Pancreas (tissue), 10 donors: ENCODE measurements at regions not wholly inside any gene's neighbourhood (a gene's known extent, or its start where the extent isn't known, plus 50 kb on each side); places are given as distances from the start of the nearest gene placed in this dataset.
A peak's percentile ranks its signal among the peaks of the same experiment; 100 is the strongest.
"Not testable (repeated sequence)": the region's sequence is repeated elsewhere in the genome, so short reads cannot be mapped to it uniquely, and the experiment has no call there.

Experiments
- ATAC-seq, 4 donors: fragments of 200-7000 bp; cut with Tn5 transposase; one replicate each; pipeline versions ENCODE4 v1.8.0 to v1.9.1; 2020; ENCODE audit warnings: mild to moderate bottlenecking in 4 of 4, moderate library complexity in 4 of 4
- DNase-seq, 6 donors: peaks; one replicate each; pipeline ENCODE4 v3.0.0-alpha.2; 2020
- FAIRE-seq: peaks from 2 replicates; lab custom pipeline; 2012; peaks lifted over from hg19 to GRCh38; lab: Jason Lieb, UNC
- H3K27ac ChIP-seq, 4 donors: fragments of 200-600 bp; sonication (generic); 1 replicate in 3 of 4; 2 replicates in 1 of 4; pipeline versions ENCODE4 v1.5.0 to v1.8.0; 2020
- H3K27me3 ChIP-seq, 4 donors: fragments of 200-600 bp; one replicate each; pipeline ENCODE4 v1.8.0; 2021
- H3K36me3 ChIP-seq, 3 donors: fragments of 200-600 bp; sonication (generic) in 1 of 3; one replicate each; pipeline versions ENCODE4 v1.5.0 to v1.8.0; 2020 to 2021
- H3K4me1 ChIP-seq, 3 donors: fragments of 200-600 bp; one replicate each; pipeline ENCODE4 v1.8.0; 2021
- H3K4me3 ChIP-seq, 4 donors: fragments of 200-600 bp; sonication (generic) in 2 of 4; one replicate each; pipeline versions ENCODE4 v1.5.0 to v1.8.0; 2020 to 2021
- H3K9me3 ChIP-seq, 4 donors: fragments of 200-600 bp; one replicate each; pipeline ENCODE4 v1.8.0; 2021
- CTCF ChIP-seq, 4 donors: fragments of 200-600 bp; sonication (generic) in 3 of 4; IDR thresholded peaks; one replicate each; pipeline versions ENCODE4 v1.5.0 to v1.8.0; 2021; ENCODE audit warnings: antibody characterized with exemption in 4 of 4
- WGBS, 2 donors: extraction: QIAGEN DNeasy Blood & Tissue Kit; methylation state at CpG; one replicate each; pipeline ENCODE4 v1.1.7; 2013; 5-methylcytosine and 5-hydroxymethylcytosine counted together
- intact Hi-C, 3 donors: fragments of 100-400 bp; cut with DNase I; formaldehyde crosslinking; loops; one replicate each; pipeline versions ENCODE4 v1.11.1 to v1.14.2; 2022
- donor health status: healthy with polysubstance abuse.
- donor health status: DM: no; HTN: no; CAD: no; lungs with moderate emphysema.
- donor health status: DM: no; HTN: no; CAD: no.
- donor health status: control.
- donor health status: control.
- donor health status: Bipolar disorder and iron deficiency.
- donor health status: DM: yes; HTN: yes; CAD: no.
- donor health status: DM: no; HTN: no; CAD: no.
- donor health status: DM: no; HTN: no; CAD: no.
- donor health status: DM: yes; HTN: yes; CAD: no.

- intact Hi-C loops = no loop called here
- Histone ChIP-seq H3K27ac (no peak overlapping the region), H3K9me3 (no peaks in the 10 kb centered on the region), H3K4me3 (no peak overlapping the region), H3K36me3 (no peaks in the 10 kb centered on the region), H3K27me3 (no peaks in the 10 kb centered on the region), H3K4me1 (peaks cover 0 to 6% (median 4%) of the 10 kb centered on the region in 3 donors)
- FAIRE-seq (no peak), DNase-seq (no peak), ATAC-seq (no peak)
- TF ChIP-seq CTCF (IDR thresholded peaks at IDR 0.05) = no peak
- WGBS, 2 donors = 95 to 97% methylated on average over 2 of the region's 2 CpGs
Measured at GRCh38 chr4:116547632-116548031, 537.7 kb downstream of the TRAM1L1 start.

DNA sequence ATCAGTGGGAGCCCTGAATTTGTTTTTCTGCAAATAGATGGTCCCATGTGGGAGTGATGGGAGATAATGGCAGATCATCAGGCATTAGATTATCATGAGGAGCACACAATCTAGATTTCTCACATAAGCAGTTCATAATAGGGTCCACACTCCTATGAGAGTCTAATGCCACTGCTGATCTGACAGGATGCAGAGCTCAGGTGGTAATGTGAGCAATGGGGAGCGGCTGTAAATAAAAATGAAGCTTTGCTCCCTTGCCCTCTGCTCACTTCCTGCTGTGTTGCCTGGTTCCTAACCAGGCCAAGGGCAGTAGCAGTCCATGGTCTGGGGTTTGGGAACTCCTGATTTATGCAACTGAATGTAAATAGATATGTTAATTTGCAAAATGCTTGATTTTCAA lies 538.6 kb downstream of the TRAM1L1 start:
- intact Hi-C loops = no loop called here
- FAIRE-seq (no peak), DNase-seq (no peak), ATAC-seq (no peak)
- Histone ChIP-seq H3K36me3 (no peaks in the 10 kb centered on the region), H3K27me3 (no peaks in the 10 kb centered on the region), H3K9me3 (no peaks in the 10 kb centered on the region), H3K27ac (no peak overlapping the region), H3K4me3 (no peak overlapping the region), H3K4me1 (peaks cover 0 to 6% (median 4%) of the 10 kb centered on the region in 3 donors)
- no peak for TF ChIP-seq CTCF (IDR thresholded peaks at IDR 0.05)
- WGBS, 2 donors = 96 to 97% methylated on average over 1 of the region's 1 CpG

- no peaks in the 10 kb centered on the region for H3K36me3 ChIP-seq
- H3K27ac ChIP-seq = no peak overlapping the region
- no peak overlapping the region for H3K4me3 ChIP-seq
- 10 to 19% methylated on average over 1 of the region's 1 CpG for WGBS, 2 donors
- ATAC-seq (peak; percentile 40 to 87 (median 51)), DNase-seq (peak in 1 of 6 donors; percentile 32), FAIRE-seq (no peak)
- no peaks in the 10 kb centered on the region for H3K27me3 ChIP-seq
- H3K9me3 ChIP-seq = no peaks in the 10 kb centered on the region
- TF ChIP-seq CTCF (IDR thresholded peaks at IDR 0.05) = no peak
- intact Hi-C loops = no loop called here
- H3K4me1 ChIP-seq = peaks cover 0 to 6% (median 4%) of the 10 kb centered on the region in 3 donors
Measured at GRCh38 chr4:116544946-116545345, 540.4 kb downstream of the TRAM1L1 start.

DNA sequence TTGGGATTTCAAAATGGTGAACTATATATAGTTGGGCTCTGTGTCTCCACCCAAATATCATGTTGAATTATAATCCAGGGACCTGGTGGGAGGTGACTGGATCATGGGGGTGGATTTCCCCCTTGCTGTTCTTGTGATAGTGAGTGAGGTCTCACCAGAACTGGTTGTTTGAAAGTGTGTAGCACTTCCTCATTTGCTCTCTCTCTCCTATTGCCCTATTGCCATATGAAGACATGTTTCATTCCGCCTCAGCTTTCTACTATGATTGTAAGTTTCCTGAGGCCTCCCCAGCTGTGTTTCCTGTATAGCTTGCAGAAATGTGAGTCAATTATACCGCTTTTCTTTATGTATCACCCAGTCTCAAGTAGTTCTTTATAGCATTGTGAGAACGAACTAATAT lies 545.6 kb downstream of the TRAM1L1 start:
- intact Hi-C loops = no loop called here
- FAIRE-seq = no peak
- no peaks in the 10 kb centered on the region for H3K36me3 ChIP-seq
- H3K4me3 ChIP-seq = no peak overlapping the region
- no peaks in the 10 kb centered on the region for H3K9me3 ChIP-seq
- no peak overlapping the region for H3K27ac ChIP-seq
- H3K27me3 ChIP-seq = no peaks in the 10 kb centered on the region
- DNase-seq = no peak
- no peak for TF ChIP-seq CTCF (IDR thresholded peaks at IDR 0.05)
- 88 to 95% methylated on average over 3 of the region's 3 CpGs for WGBS, 2 donors
- no peak for ATAC-seq
- no peaks in the 10 kb centered on the region for H3K4me1 ChIP-seq

DNA sequence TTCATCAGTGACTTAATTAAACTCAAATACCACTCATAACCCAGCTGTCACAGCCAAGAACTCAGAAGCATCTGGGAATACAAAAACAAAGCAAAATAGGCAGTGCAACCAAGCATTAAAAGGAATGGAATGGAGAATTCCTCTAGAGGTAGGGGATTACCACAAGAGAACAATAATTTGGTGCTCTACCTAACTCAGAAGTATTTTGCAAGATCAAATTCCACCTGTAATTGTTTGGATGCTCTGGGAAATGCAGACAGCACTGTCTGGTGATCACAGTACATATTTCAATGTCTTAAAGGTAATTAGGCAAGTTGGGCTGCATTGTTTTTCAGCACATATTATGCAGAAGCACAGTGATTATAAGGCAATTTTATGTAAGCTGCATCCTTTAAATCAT lies 547.5 kb downstream of the TRAM1L1 start:
- Histone ChIP-seq H3K27me3 (no peaks in the 10 kb centered on the region), H3K9me3 (no peaks in the 10 kb centered on the region), H3K27ac (no peak overlapping the region), H3K4me1 (no peaks in the 10 kb centered on the region), H3K36me3 (no peaks in the 10 kb centered on the region), H3K4me3 (no peak overlapping the region)
- ATAC-seq = no peak
- no peak for FAIRE-seq
- no peak for TF ChIP-seq CTCF (IDR thresholded peaks at IDR 0.05)
- DNase-seq = no peak
- intact Hi-C loops = no loop called here

DNA sequence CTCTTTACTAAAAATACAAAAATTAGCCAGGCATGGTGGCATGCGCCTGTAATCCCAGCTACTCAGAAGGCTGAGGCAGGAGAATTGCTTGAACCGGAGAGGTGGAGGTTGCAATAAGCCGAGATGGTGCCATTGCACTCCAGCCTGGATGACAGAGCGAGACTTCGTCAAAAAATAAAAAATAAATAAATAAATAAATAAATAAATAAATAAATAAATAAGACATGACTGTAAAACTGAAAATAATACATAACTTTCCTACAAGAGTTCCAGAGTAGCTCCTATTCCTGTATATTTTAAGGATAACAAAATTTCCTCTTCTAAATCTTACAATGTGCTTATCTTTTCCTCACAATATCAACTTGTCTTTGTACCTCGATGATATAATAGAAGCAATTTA lies 549.4 kb downstream of the TRAM1L1 start:
- DNase-seq, FAIRE-seq, ATAC-seq, H3K4me1 ChIP-seq, H3K4me3 ChIP-seq, H3K27ac ChIP-seq, intact Hi-C loops, H3K9me3 ChIP-seq, H3K27me3 ChIP-seq, H3K36me3 ChIP-seq: not testable (repeated sequence)
- 84 to 88% methylated on average over 6 of the region's 6 CpGs for WGBS, 2 donors
